ENCODE measurements at regions not wholly inside any gene's neighbourhood (a gene's known extent, or its start where the extent isn't known, plus 50 kb on each side); places are given as distances from the start of the nearest gene placed in this dataset.

DNA sequence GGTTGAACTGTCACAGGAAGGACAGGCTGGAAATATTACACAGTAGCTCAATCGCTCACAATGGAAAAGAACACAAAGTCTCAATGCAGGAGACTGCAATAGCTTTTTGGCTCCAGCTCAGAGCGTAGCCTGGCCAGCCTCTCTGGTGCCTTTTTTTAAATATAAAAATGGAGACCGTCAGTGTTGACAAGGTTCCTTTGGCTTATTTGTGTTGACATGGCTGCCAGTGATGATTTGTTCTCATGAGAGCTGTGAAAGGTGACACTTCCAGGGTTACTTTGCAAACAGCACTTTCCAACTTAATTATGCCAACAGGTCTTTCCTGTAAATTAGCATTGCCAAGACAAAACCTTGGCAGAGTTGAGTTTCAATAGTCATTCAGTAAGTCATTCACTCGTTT, 70.8 kb downstream of the KCNE4 start:
- H3K36me3 ChIP-seq (replicated peaks in 1 of 2; ENCODE audit: control extremely low read depth in 1 of 2, control insufficient read depth in 1 of 2, extremely low read depth in 1 of 2, insufficient read depth in 2 of 2, low read length in 1 of 2), result no peaks in the 10 kb centered on the region
- DNase-seq (no peak), ATAC-seq (ENCODE audit: low read depth) (no peak)
- ChIA-PET CTCF (no interaction called here), POLR2A (no interaction called here)
- no peaks in the 10 kb centered on the region for H4K20me1 ChIP-seq (ENCODE audit: control insufficient read depth, insufficient read depth, low read length, poor library complexity, severe bottlenecking)
- no peak overlapping the region for H3K27ac ChIP-seq (ENCODE audit: low read length in 2 of 2)
- no peaks in the 10 kb centered on the region for H3K9me3 ChIP-seq (ENCODE audit: control extremely low read depth in 1 of 3, control insufficient read depth in 2 of 3, insufficient read depth in 1 of 3, low read length in 2 of 3)
- TF ChIP-seq, protein P1, sequence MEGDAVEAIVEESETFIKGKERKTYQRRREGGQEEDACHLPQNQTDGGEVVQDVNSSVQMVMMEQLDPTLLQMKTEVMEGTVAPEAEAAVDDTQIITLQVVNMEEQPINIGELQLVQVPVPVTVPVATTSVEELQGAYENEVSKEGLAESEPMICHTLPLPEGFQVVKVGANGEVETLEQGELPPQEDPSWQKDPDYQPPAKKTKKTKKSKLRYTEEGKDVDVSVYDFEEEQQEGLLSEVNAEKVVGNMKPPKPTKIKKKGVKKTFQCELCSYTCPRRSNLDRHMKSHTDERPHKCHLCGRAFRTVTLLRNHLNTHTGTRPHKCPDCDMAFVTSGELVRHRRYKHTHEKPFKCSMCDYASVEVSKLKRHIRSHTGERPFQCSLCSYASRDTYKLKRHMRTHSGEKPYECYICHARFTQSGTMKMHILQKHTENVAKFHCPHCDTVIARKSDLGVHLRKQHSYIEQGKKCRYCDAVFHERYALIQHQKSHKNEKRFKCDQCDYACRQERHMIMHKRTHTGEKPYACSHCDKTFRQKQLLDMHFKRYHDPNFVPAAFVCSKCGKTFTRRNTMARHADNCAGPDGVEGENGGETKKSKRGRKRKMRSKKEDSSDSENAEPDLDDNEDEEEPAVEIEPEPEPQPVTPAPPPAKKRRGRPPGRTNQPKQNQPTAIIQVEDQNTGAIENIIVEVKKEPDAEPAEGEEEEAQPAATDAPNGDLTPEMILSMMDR (IDR thresholded peaks at IDR 0.05), result no peak
- no peak for TF ChIP-seq EZH2 (IDR thresholded peaks at IDR 0.05; ENCODE audit: borderline replicate concordance, insufficient read depth, low read depth, low read length, poor library complexity, severe bottlenecking)
- Mint-ChIP-seq H3K4me3 (no peak overlapping the region), H3K27me3 (peaks cover 3% of the 10 kb centered on the region), H3K9me3 (ENCODE audit: insufficient read depth) (no peaks in the 10 kb centered on the region), H3K4me1 (no peaks in the 10 kb centered on the region), H3K27ac (no peak overlapping the region)
- no peaks in the 10 kb centered on the region for H3K27me3 ChIP-seq (replicated peaks in 1 of 4; ENCODE audit: control extremely low read depth in 1 of 4, control insufficient read depth in 3 of 4, insufficient read depth in 4 of 4, low read length in 3 of 4)
- WGBS (ENCODE audit: insufficient coverage), result 50% methylated on average over 2 of the region's 4 CpGs
- H3K79me2 ChIP-seq (ENCODE audit: control insufficient read depth, insufficient read depth, low read length), result no peaks in the 10 kb centered on the region
- no peaks in the 10 kb centered on the region for H3K4me1 ChIP-seq (ENCODE audit: control insufficient read depth in 2 of 2, insufficient read depth in 2 of 2, low read length in 2 of 2)
- no peak overlapping the region for H3K4me3 ChIP-seq (ENCODE audit: control extremely low read depth in 1 of 5, extremely low read depth in 1 of 5, insufficient read depth in 1 of 5, low read depth in 2 of 5, low read length in 4 of 5)
- H2AFZ ChIP-seq (ENCODE audit: insufficient read depth, low read depth, low read length, poor library complexity, severe bottlenecking), result no peak overlapping the region
- H3K9ac ChIP-seq (ENCODE audit: low read length), result no peak overlapping the region
- H3K4me2 ChIP-seq (replicated peaks; ENCODE audit: low read depth, low read length, poor library complexity, severe bottlenecking), result no peak overlapping the region
- intact Hi-C loops (cut with micrococcal nuclease), result no loop called here

DNA sequence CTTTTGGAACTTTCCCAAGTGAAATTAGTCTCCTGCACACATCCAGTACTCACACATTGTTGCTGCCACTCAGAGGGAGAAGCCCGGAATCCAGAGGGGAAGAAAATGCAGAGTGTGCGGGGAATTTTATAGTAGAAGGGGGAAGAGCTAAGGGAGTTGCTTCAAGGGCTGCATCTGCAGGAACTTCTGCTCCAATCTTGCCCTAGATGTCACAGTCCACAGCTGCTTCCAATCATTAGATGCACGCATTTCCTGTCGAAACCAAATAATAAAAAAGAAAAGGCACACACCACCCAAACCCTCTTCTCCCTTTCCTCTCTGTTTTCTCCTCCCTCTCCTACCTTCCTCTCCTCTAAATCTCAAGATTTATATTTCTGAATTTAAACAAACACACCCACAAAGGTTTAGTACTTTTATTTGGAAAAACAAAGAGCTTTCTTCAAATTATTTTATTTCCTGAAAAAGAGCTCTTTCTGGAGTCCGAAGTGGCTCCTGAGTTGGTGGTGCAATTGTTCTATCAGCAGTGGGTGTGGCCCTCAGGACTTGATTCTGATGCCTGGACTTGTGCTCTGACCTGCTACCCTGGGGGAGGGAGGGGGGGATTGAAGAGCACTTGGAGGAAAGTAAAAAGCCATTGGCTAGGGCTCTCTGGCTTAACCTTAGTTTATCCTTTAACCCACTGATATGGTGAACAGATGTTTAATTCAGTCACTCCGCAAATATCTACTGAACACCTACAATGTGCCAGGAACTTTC, 72.0 kb downstream of the KCNE4 start:
- Mint-ChIP-seq H3K27ac (no peak overlapping the region), H3K27me3 (peaks cover 3% of the 10 kb centered on the region), H3K4me1 (no peaks in the 10 kb centered on the region), H3K9me3 (ENCODE audit: insufficient read depth) (no peaks in the 10 kb centered on the region), H3K4me3 (no peak overlapping the region)
- DNase-seq, result no peak
- Histone ChIP-seq H3K36me3 (replicated peaks in 1 of 2; ENCODE audit: control extremely low read depth in 1 of 2, control insufficient read depth in 1 of 2, extremely low read depth in 1 of 2, insufficient read depth in 2 of 2, low read length in 1 of 2) (no peaks in the 10 kb centered on the region), H4K20me1 (ENCODE audit: control insufficient read depth, insufficient read depth, low read length, poor library complexity, severe bottlenecking) (no peaks in the 10 kb centered on the region), H2AFZ (ENCODE audit: insufficient read depth, low read depth, low read length, poor library complexity, severe bottlenecking) (no peak overlapping the region), H3K27me3 (replicated peaks in 1 of 4; ENCODE audit: control extremely low read depth in 1 of 4, control insufficient read depth in 3 of 4, insufficient read depth in 4 of 4, low read length in 3 of 4) (no peaks in the 10 kb centered on the region), H3K9ac (ENCODE audit: low read length) (no peak overlapping the region), H3K79me2 (ENCODE audit: control insufficient read depth, insufficient read depth, low read length) (no peaks in the 10 kb centered on the region), H3K4me3 (ENCODE audit: control extremely low read depth in 1 of 5, extremely low read depth in 1 of 5, insufficient read depth in 1 of 5, low read depth in 2 of 5, low read length in 4 of 5) (no peak overlapping the region), H3K27ac (ENCODE audit: low read length in 2 of 2) (no peak overlapping the region), H3K4me2 (replicated peaks; ENCODE audit: low read depth, low read length, poor library complexity, severe bottlenecking) (no peak overlapping the region), H3K4me1 (ENCODE audit: control insufficient read depth in 2 of 2, insufficient read depth in 2 of 2, low read length in 2 of 2) (no peaks in the 10 kb centered on the region), H3K9me3 (ENCODE audit: control extremely low read depth in 1 of 3, control insufficient read depth in 2 of 3, insufficient read depth in 1 of 3, low read length in 2 of 3) (no peaks in the 10 kb centered on the region)
- no peak for ATAC-seq (ENCODE audit: low read depth)
- ChIA-PET CTCF (no interaction called here), POLR2A (no interaction called here)
- TF ChIP-seq EZH2 (IDR thresholded peaks at IDR 0.05; ENCODE audit: borderline replicate concordance, insufficient read depth, low read depth, low read length, poor library complexity, severe bottlenecking), result no peak
- TF ChIP-seq, protein P1 (IDR thresholded peaks at IDR 0.05), result no peak
- whole genome bisulfite sequencing (ENCODE audit: insufficient coverage), result 81% methylated on average over 4 of the region's 6 CpGs
- intact Hi-C loops (cut with micrococcal nuclease), result no loop called here

All from B cell (primary cell).